Tibial nerve (tissue), 4 donors: ENCODE measurements at regions not wholly inside any gene's neighbourhood (a gene's known extent, or its start where the extent isn't known, plus 50 kb on each side); places are given as distances from the start of the nearest gene placed in this dataset.

Experiments
- CTCF ChIP-seq, 5 experiments: fragments of 200-600 bp in 3 of 5; fragments of 450-650 bp in 2 of 5; sonication (generic) in 3 of 5; IDR thresholded peaks; one replicate each; pipeline ENCODE4 v1.5.1; 2016 to 2019; ENCODE audit warnings: antibody characterized with exemption in 5 of 5, mild to moderate bottlenecking in 3 of 5, moderate library complexity in 2 of 5
- EP300 ChIP-seq, 2 donors: sonication (generic); formaldehyde crosslinking; IDR thresholded peaks; one replicate each; pipeline ENCODE4 v1.6.1; 2017; ENCODE audit warnings: antibody characterized with exemption in 2 of 2, mild to moderate bottlenecking in 1 of 2

DNA sequence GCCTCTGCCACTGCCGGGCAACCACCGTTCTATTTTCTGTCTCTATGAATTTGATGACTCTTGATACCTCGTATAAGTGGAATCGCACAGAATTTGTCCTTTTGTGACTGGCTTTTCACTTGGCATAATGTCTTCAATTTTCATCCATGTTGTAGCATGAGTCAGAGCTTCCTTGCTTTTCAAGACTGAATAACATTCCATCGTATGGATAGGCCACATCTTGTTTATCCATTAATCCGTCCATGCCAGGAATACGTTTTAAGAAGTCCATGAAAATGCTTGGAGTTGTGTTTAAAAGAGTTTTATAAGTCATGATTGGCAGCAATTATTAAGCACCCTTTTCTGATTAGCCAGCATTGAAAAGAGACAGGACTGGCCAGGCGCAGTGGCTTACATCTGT is 53.6 kb upstream of the CLDN10 start:
- no peak for TF ChIP-seq EP300 (IDR thresholded peaks at IDR 0.05)
- TF ChIP-seq CTCF (IDR thresholded peaks at IDR 0.05), result no peak
